ENCODE measurements at regions not wholly inside any gene's neighbourhood (a gene's known extent, or its start where the extent isn't known, plus 50 kb on each side); places are given as distances from the start of the nearest gene placed in this dataset.
"Not testable (repeated sequence)": the region's sequence is repeated elsewhere in the genome, so short reads cannot be mapped to it uniquely, and the experiment has no call there.

- Histone ChIP-seq H3K27ac (ENCODE audit: low read depth, low read length) (no peak overlapping the region), H3K27me3 (ENCODE audit: insufficient read depth, low read length) (no peaks in the 10 kb centered on the region), H3K4me3 (ENCODE audit: low read depth, low read length) (no peak overlapping the region), H2AFZ (ENCODE audit: low read length, unreplicated experiment) (no peak overlapping the region), H3K4me1 (ENCODE audit: control insufficient read depth, insufficient read depth, low read length, unreplicated experiment) (peaks cover 10% of the 10 kb centered on the region), H3K36me3 (ENCODE audit: insufficient read depth, low read length) (no peaks in the 10 kb centered on the region), H3K79me2 (ENCODE audit: control insufficient read depth, insufficient read depth, low read length, unreplicated experiment) (no peaks in the 10 kb centered on the region)
These were observed 131.7 kb upstream of the ERRFI1 start for GRCh38 chr1:8157765-8158164.

DNA sequence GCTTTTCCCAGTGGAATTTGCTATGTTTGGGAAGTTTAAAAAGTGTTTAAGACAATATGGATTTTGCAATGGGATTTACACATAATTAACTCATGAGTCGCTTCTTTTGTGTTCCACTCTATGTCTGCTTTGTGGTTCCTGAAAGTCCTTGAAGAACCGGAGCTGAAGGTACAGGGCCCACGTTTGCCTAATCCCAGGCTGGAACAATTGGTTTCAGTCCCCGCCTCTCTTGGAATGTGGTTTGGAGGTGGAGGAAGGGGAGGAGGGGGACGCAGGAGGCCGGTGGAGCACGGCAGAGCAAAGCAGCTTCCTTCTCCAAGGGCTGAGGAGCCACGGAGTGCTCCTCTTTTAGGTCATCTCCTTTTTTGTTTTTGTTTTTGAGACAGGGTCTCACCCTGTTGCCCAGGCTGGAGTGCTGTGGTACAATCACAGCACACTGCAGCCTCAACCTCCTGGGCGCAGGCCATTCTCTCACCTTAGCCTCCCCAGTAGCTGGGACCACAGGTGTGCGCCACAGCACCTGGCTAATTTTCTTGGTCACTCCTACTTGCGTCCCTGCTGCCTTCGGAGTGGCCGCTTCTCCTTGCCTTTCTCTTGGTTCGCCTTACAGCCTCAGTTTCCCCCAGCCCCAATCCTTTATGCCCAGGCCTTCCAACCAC is 129.5 kb upstream of the ERRFI1 start:
- Histone ChIP-seq H3K27me3 (ENCODE audit: insufficient read depth, low read length) (no peaks in the 10 kb centered on the region), H3K36me3 (ENCODE audit: insufficient read depth, low read length) (no peaks in the 10 kb centered on the region), H3K4me3 (ENCODE audit: low read depth, low read length) (no peak overlapping the region), H2AFZ (ENCODE audit: low read length, unreplicated experiment) (no peak overlapping the region), H3K79me2 (ENCODE audit: control insufficient read depth, insufficient read depth, low read length, unreplicated experiment) (no peaks in the 10 kb centered on the region), H3K4me1 (ENCODE audit: control insufficient read depth, insufficient read depth, low read length, unreplicated experiment) (peaks cover 10% of the 10 kb centered on the region), H3K27ac (ENCODE audit: low read depth, low read length) (no peak overlapping the region)

- Histone ChIP-seq H3K27me3 (ENCODE audit: insufficient read depth, low read length) (no peaks in the 10 kb centered on the region), H3K79me2 (ENCODE audit: control insufficient read depth, insufficient read depth, low read length, unreplicated experiment) (no peaks in the 10 kb centered on the region), H2AFZ (ENCODE audit: low read length, unreplicated experiment) (no peak overlapping the region), H3K4me1 (ENCODE audit: control insufficient read depth, insufficient read depth, low read length, unreplicated experiment) (peaks cover 10% of the 10 kb centered on the region), H3K4me3 (ENCODE audit: low read depth, low read length) (no peak overlapping the region), H3K27ac (ENCODE audit: low read depth, low read length) (no peak overlapping the region), H3K36me3 (ENCODE audit: insufficient read depth, low read length) (no peaks in the 10 kb centered on the region)
These were observed 128.5 kb upstream of the ERRFI1 start for GRCh38 chr1:8154621-8155052.

GRCh38 chr1:8153961-8154360 is 127.9 kb upstream of the ERRFI1 start:
- H3K4me3 ChIP-seq (ENCODE audit: low read depth, low read length): no peak overlapping the region
- no peaks in the 10 kb centered on the region for H3K36me3 ChIP-seq (ENCODE audit: insufficient read depth, low read length)
- H3K27ac ChIP-seq (ENCODE audit: low read depth, low read length): no peak overlapping the region
- H3K4me1 ChIP-seq (ENCODE audit: control insufficient read depth, insufficient read depth, low read length, unreplicated experiment): peaks cover 10% of the 10 kb centered on the region
- no peak overlapping the region for H2AFZ ChIP-seq (ENCODE audit: low read length, unreplicated experiment)
- no peaks in the 10 kb centered on the region for H3K79me2 ChIP-seq (ENCODE audit: control insufficient read depth, insufficient read depth, low read length, unreplicated experiment)
- H3K27me3 ChIP-seq (ENCODE audit: insufficient read depth, low read length): no peaks in the 10 kb centered on the region

DNA sequence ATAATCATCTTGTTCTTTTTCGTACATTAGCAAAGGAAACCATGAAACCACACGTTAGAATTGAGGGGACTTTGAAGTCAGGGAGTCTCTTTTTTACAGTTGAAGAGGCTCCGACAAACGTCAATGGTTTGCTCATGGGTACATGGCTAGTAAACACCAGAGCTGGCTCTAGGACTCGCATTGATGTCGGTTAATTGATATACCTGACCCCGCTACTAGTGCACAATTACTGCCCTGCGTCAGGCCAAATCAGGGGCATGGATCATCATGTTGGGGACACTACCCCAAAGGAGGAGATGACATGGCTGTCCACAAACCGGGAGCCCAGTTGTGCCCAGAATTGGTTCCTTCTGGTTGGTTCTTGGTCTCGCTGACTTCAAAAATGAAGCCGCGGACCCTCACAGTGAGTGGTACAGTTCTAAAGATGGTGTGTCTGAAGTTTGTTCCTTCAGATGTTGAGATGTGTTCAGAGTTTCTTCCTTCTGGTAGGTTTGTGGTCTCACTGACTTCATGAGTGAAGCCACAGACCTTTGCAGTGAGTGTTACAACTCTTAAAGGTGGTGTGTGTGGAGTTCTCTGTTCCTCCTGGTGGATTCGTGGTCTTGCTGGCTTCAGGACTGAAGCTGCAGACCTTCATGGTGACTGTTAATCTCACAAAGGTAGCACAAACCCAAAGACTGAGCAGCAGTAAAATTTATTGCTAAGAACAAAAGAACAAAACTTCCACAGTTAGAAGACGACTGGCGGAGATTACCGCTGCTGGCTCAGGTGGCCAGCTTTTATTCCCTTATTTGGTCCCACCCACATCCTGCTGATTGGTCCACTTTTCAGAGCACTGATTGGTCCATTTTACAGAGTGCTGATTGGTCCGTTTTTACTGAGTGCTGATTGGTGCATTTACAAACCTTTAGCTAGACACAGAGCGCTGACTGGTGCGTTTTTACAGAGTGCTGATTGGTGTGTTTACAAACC is 126.9 kb upstream of the ERRFI1 start:
- Histone ChIP-seq H3K27me3 (ENCODE audit: insufficient read depth, low read length) (no peaks in the 10 kb centered on the region), H3K36me3 (ENCODE audit: insufficient read depth, low read length) (no peaks in the 10 kb centered on the region), H3K4me1 (ENCODE audit: control insufficient read depth, insufficient read depth, low read length, unreplicated experiment) (peaks cover 10% of the 10 kb centered on the region), H2AFZ (ENCODE audit: low read length, unreplicated experiment) (no peak overlapping the region), H3K4me3 (ENCODE audit: low read depth, low read length) (no peak overlapping the region), H3K79me2 (ENCODE audit: control insufficient read depth, insufficient read depth, low read length, unreplicated experiment) (no peaks in the 10 kb centered on the region), H3K27ac (ENCODE audit: low read depth, low read length) (no peak overlapping the region)

- Histone ChIP-seq H3K79me2 (ENCODE audit: control insufficient read depth, insufficient read depth, low read length, unreplicated experiment) (no peaks in the 10 kb centered on the region), H2AFZ (ENCODE audit: low read length, unreplicated experiment) (no peak overlapping the region), H3K27me3 (ENCODE audit: insufficient read depth, low read length) (no peaks in the 10 kb centered on the region), H3K4me3 (ENCODE audit: low read depth, low read length) (no peak overlapping the region), H3K4me1 (ENCODE audit: control insufficient read depth, insufficient read depth, low read length, unreplicated experiment) (peaks cover 10% of the 10 kb centered on the region), H3K27ac (ENCODE audit: low read depth, low read length) (no peak overlapping the region), H3K36me3 (ENCODE audit: insufficient read depth, low read length) (no peaks in the 10 kb centered on the region)
These were observed 125.5 kb upstream of the ERRFI1 start for GRCh38 chr1:8151647-8152046.

GRCh38 chr1:8149756-8150155 is 123.6 kb upstream of the ERRFI1 start:
- H3K79me2 ChIP-seq (ENCODE audit: control insufficient read depth, insufficient read depth, low read length, unreplicated experiment); H3K27ac ChIP-seq (ENCODE audit: low read depth, low read length); H3K4me3 ChIP-seq (ENCODE audit: low read depth, low read length); H3K4me1 ChIP-seq (ENCODE audit: control insufficient read depth, insufficient read depth, low read length, unreplicated experiment); H2AFZ ChIP-seq (ENCODE audit: low read length, unreplicated experiment); H3K27me3 ChIP-seq (ENCODE audit: insufficient read depth, low read length); H3K36me3 ChIP-seq (ENCODE audit: insufficient read depth, low read length): not testable (repeated sequence)

DNA sequence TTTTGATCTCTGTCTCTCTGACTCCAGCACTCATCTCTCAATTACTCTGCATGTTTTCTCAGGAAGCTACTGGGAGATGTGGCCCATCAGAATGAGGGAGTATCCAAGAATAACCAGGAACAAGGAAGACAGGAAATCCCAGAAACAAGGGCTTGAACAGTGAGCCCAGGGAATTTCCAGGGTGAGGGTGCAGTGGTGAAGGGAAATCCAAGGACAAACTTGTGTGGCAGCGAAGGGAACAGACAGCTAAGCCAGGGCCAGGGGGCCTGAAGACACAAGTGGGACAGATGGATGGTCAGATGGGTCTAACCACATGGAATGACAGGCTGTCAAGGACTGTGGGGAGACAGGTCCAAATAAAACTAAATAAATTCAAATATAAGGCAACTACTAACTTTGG is 121.8 kb upstream of the ERRFI1 start:
- Histone ChIP-seq H3K79me2 (ENCODE audit: control insufficient read depth, insufficient read depth, low read length, unreplicated experiment) (no peaks in the 10 kb centered on the region), H3K4me3 (ENCODE audit: low read depth, low read length) (no peak overlapping the region), H3K27ac (ENCODE audit: low read depth, low read length) (no peak overlapping the region), H2AFZ (ENCODE audit: low read length, unreplicated experiment) (no peak overlapping the region), H3K36me3 (ENCODE audit: insufficient read depth, low read length) (no peaks in the 10 kb centered on the region), H3K4me1 (ENCODE audit: control insufficient read depth, insufficient read depth, low read length, unreplicated experiment) (no peaks in the 10 kb centered on the region), H3K27me3 (ENCODE audit: insufficient read depth, low read length) (no peaks in the 10 kb centered on the region)

- no peak overlapping the region for H3K4me3 ChIP-seq (ENCODE audit: low read depth, low read length)
- no peak overlapping the region for H3K27ac ChIP-seq (ENCODE audit: low read depth, low read length)
- no peaks in the 10 kb centered on the region for H3K79me2 ChIP-seq (ENCODE audit: control insufficient read depth, insufficient read depth, low read length, unreplicated experiment)
- H2AFZ ChIP-seq (ENCODE audit: low read length, unreplicated experiment): no peak overlapping the region
- H3K4me1 ChIP-seq (ENCODE audit: control insufficient read depth, insufficient read depth, low read length, unreplicated experiment): peaks cover 5% of the 10 kb centered on the region
- no peaks in the 10 kb centered on the region for H3K36me3 ChIP-seq (ENCODE audit: insufficient read depth, low read length)
- H3K27me3 ChIP-seq (ENCODE audit: insufficient read depth, low read length): no peaks in the 10 kb centered on the region
These were observed 120.2 kb upstream of the ERRFI1 start for GRCh38 chr1:8146257-8146855.

GRCh38 chr1:8145545-8146202 is 119.6 kb upstream of the ERRFI1 start:
- Histone ChIP-seq H2AFZ (ENCODE audit: low read length, unreplicated experiment) (no peak overlapping the region), H3K4me3 (ENCODE audit: low read depth, low read length) (no peak overlapping the region), H3K27ac (ENCODE audit: low read depth, low read length) (no peak overlapping the region), H3K79me2 (ENCODE audit: control insufficient read depth, insufficient read depth, low read length, unreplicated experiment) (no peaks in the 10 kb centered on the region), H3K27me3 (ENCODE audit: insufficient read depth, low read length) (no peaks in the 10 kb centered on the region), H3K4me1 (ENCODE audit: control insufficient read depth, insufficient read depth, low read length, unreplicated experiment) (peaks cover 6% of the 10 kb centered on the region), H3K36me3 (ENCODE audit: insufficient read depth, low read length) (no peaks in the 10 kb centered on the region)
